HG02759 (cell line): ENCODE measurements at regions not wholly inside any gene's neighbourhood (a gene's known extent, or its start where the extent isn't known, plus 50 kb on each side); places are given as distances from the start of the nearest gene placed in this dataset.

Source experiments
- ATAC-seq: cut with Tn5 transposase; IDR thresholded peaks from one replicate; pipeline ENCODE4 v1.9.1; 2021; ENCODE audit warnings: mild to moderate bottlenecking, moderate library complexity; ENCODE audit not compliant: unreplicated experiment

GRCh38 chr6:47934023-47934422, 152.2 kb downstream of the OPN5 start:
- no peak for ATAC-seq

- ATAC-seq = no peak
Observed at GRCh38 chr6:47932575-47932974, 150.7 kb downstream of the OPN5 start.

- ATAC-seq = no peak
Observed at GRCh38 chr6:47924001-47924400, 142.2 kb downstream of the OPN5 start.

- ATAC-seq = no peak
Observed at GRCh38 chr6:47922391-47922790, 140.6 kb downstream of the OPN5 start.

- no peak for ATAC-seq
Observed at GRCh38 chr6:47919875-47920274, 138.0 kb downstream of the OPN5 start.

- no peak for ATAC-seq
Observed at GRCh38 chr6:47917811-47918210, 136.0 kb downstream of the OPN5 start.

GRCh38 chr6:47917202-47917601, 135.4 kb downstream of the OPN5 start:
- ATAC-seq = no peak

GRCh38 chr6:47915017-47915416, 133.2 kb downstream of the OPN5 start:
- no peak for ATAC-seq

- ATAC-seq = no peak
Observed at GRCh38 chr6:47908271-47908670, 126.4 kb downstream of the OPN5 start.

GRCh38 chr6:47905717-47906116, 123.9 kb downstream of the OPN5 start:
- no peak for ATAC-seq

GRCh38 chr6:47897247-47897646, 115.4 kb downstream of the OPN5 start:
- no peak for ATAC-seq

- no peak for ATAC-seq
Observed at GRCh38 chr6:47890326-47890875, 108.6 kb downstream of the OPN5 start.

- ATAC-seq = no peak
Observed at GRCh38 chr6:47879015-47879414, 97.2 kb downstream of the OPN5 start.
